GM12878 (cell line): ENCODE measurements at regions not wholly inside any gene's neighbourhood (a gene's known extent, or its start where the extent isn't known, plus 50 kb on each side); places are given as distances from the start of the nearest gene placed in this dataset.

Experiments used
- ATAC-seq: fragments of 200-7000 bp; cut with Tn5 transposase; 3 replicates; pipeline ENCODE4 v1.9.1; 2020; ENCODE audit warnings: mild to moderate bottlenecking, moderate library complexity
- BruUV-seq: library from RNA; stranded (reverse); fragments of 400-500 nt; replicated peaks from 2 replicates; lab custom pipeline; 2021; lab: Mats Ljungman, UMichigan
- CTCF ChIA-PET: fragments of 300-600 bp; sonication (Branson Sonifier 250); formaldehyde crosslinking; extraction: SDS; loops from one replicate; lab custom pipeline; 2021; ENCODE audit warnings: inconsistent platforms; lab: Yijun Ruan, JAX
- POLR2A ChIA-PET: fragments of 350-600 bp; formaldehyde crosslinking; extraction: SDS; loops from one replicate; lab custom pipeline; 2021; ENCODE audit warnings: inconsistent platforms; lab: Charles Lee
- RAD21 ChIA-PET: fragments of 300-600 bp; sonication (Branson Sonifier 250); formaldehyde crosslinking; loops from one replicate; lab custom pipeline; 2023; ENCODE audit warnings: antibody characterized with exemption; ENCODE audit not compliant: unreplicated experiment; lab: Charles Lee
- SMC1A ChIA-PET: fragments of 300-600 bp; sonication (Branson Sonifier 250); formaldehyde crosslinking; loops from one replicate; lab custom pipeline; 2023; ENCODE audit not compliant: unreplicated experiment, uncharacterized antibody; lab: Charles Lee
- DNase-seq: peaks from one replicate; pipeline ENCODE4 v3.0.0-alpha.2; 2011; ENCODE audit warnings: low read depth, low spot score
- FAIRE-seq: peaks from 3 replicates; lab custom pipeline; 2011; peaks lifted over from hg19 to GRCh38; lab: Jason Lieb, UNC
- H2AFZ ChIP-seq: 2 replicates; pipeline ENCODE4 v1.6.0; 2011; ENCODE audit warnings: low read depth, low read length, control low read depth; ENCODE audit not compliant: control insufficient read depth
- H3K27ac ChIP-seq: 2 replicates; pipeline ENCODE4 v1.5.1; 2011; ENCODE audit warnings: control low read depth; ENCODE audit not compliant: control insufficient read depth, insufficient read depth
- H3K27me3 ChIP-seq, 2 experiments: replicated peaks in 1 of 2; 2 replicates each; pipeline versions ENCODE4 v1.6.0 to v1.6.1; 2011; ENCODE audit warnings: low read length in 1 of 2; ENCODE audit not compliant: control insufficient read depth in 2 of 2, insufficient read depth in 2 of 2
- H3K36me3 ChIP-seq, 2 experiments: 2 replicates each; pipeline ENCODE4 v1.5.1; 2011; ENCODE audit warnings: low read length in 1 of 2; ENCODE audit not compliant: control insufficient read depth in 2 of 2, insufficient read depth in 2 of 2
- H3K4me1 ChIP-seq: 2 replicates; pipeline ENCODE4 v1.6.1; 2011; ENCODE audit warnings: mild to moderate bottlenecking, low read length, moderate library complexity, mixed read lengths; ENCODE audit not compliant: control insufficient read depth, insufficient read depth
- H3K4me2 ChIP-seq: 2 replicates; pipeline ENCODE4 v1.6.0; 2011; ENCODE audit warnings: control low read depth; ENCODE audit not compliant: control insufficient read depth, insufficient read depth
- H3K4me3 ChIP-seq: fragments of 200-600 bp; sonication (generic); 2 replicates; pipeline ENCODE4 v1.5.1; 2016
- H3K79me2 ChIP-seq: 2 replicates; pipeline ENCODE4 v1.6.0; 2011; ENCODE audit warnings: low read length; ENCODE audit not compliant: control insufficient read depth, insufficient read depth
- H3K9ac ChIP-seq: 2 replicates; pipeline ENCODE4 v1.8.0; 2011; ENCODE audit warnings: low read length, control low read depth, mixed read lengths; ENCODE audit not compliant: control insufficient read depth, insufficient read depth
- H3K9me3 ChIP-seq: replicated peaks from 3 replicates; pipeline ENCODE4 v1.5.1; 2011; ENCODE audit warnings: mild to moderate bottlenecking, low read length; ENCODE audit not compliant: control insufficient read depth, insufficient read depth
- H4K20me1 ChIP-seq: 2 replicates; pipeline ENCODE4 v1.6.0; 2011; ENCODE audit not compliant: control insufficient read depth, insufficient read depth
- CHD1 ChIP-seq: IDR thresholded peaks from 2 replicates; pipeline ENCODE4 v1.6.1; 2012; ENCODE audit warnings: low read depth, low read length, improper control_type of control experiment
- HDAC2 ChIP-seq: fragments of 200-600 bp; sonication (generic); IDR thresholded peaks from 2 replicates; pipeline ENCODE4 v1.6.1; 2017
- KLF5 ChIP-seq: fragments of 450-650 bp; IDR thresholded peaks from 2 replicates; pipeline ENCODE4 v1.6.1; 2014; ENCODE audit warnings: mild to moderate bottlenecking; ENCODE audit not compliant: partially characterized antibody
- MYB ChIP-seq: fragments of 150-350 bp; IDR thresholded peaks from 2 replicates; pipeline ENCODE4 v1.6.1; 2014; ENCODE audit warnings: mild to moderate bottlenecking, low read depth, low read length, borderline replicate concordance
- NBN ChIP-seq: fragments of 450-650 bp; IDR thresholded peaks from 2 replicates; pipeline ENCODE4 v1.6.1; 2016
- NFXL1 ChIP-seq: fragments of 450-650 bp; IDR thresholded peaks from 2 replicates; pipeline ENCODE4 v1.6.1; 2017; ENCODE audit warnings: antibody characterized with exemption, mild to moderate bottlenecking, borderline replicate concordance
- NR2F1 ChIP-seq: fragments of 450-650 bp; conservative IDR thresholded peaks from 2 replicates; pipeline ENCODE4 v1.6.1; 2017; ENCODE audit warnings: mild to moderate bottlenecking
- RAD51 ChIP-seq: fragments of 450-650 bp; IDR thresholded peaks from 2 replicates; pipeline ENCODE4 v1.6.1; 2016; ENCODE audit warnings: moderate library complexity, mild to moderate bottlenecking, inconsistent platforms
- RELA ChIP-seq: fragments of 450-650 bp; IDR thresholded peaks from 2 replicates; pipeline ENCODE4 v1.8.0; 2014; ENCODE audit warnings: borderline replicate concordance; ENCODE audit not compliant: partially characterized antibody
- SKIL ChIP-seq: fragments of 450-650 bp; IDR thresholded peaks from 2 replicates; pipeline ENCODE4 v1.6.1; 2017; ENCODE audit warnings: mild to moderate bottlenecking, low read depth, inconsistent platforms; ENCODE audit not compliant: poor library complexity, severe bottlenecking
- ZBTB33 ChIP-seq: fragments of 450-650 bp; IDR thresholded peaks from 2 replicates; pipeline ENCODE4 v1.6.1; 2017; ENCODE audit warnings: mild to moderate bottlenecking
- WGBS: methylation state at CpG from one replicate; pipeline ENCODE4 v1.1.6; 2016; ENCODE audit warnings: low lambda C conversion rate; ENCODE audit not compliant: insufficient replicate concordance, insufficient coverage; ENCODE audit errors: missing lambda C conversion rate; 5-methylcytosine and 5-hydroxymethylcytosine counted together
- in situ Hi-C: fragments of 300-500 bp; cut with MboI; formaldehyde crosslinking; loops from 9 replicates; pipeline ENCODE4 v1.14.3; 2018; ENCODE audit warnings: mixed read lengths
- intact Hi-C: fragments of 100-400 bp; cut with micrococcal nuclease; formaldehyde crosslinking; loops from one replicate; pipeline ENCODE4 v1.14.2; 2022; ENCODE audit not compliant: unreplicated experiment

- TF ChIP-seq SKIL (no peak), MYB (no peak), RAD51 (no peak), HDAC2 (no peak), NBN (no peak), RELA (no peak), NFXL1 (no peak)
These were observed 118.7 kb upstream of the UMPS start (continued) for GRCh38 chr3:124611520-124611919.

GRCh38 chr3:124615896-124616543 lies 114.2 kb upstream of the UMPS start:
- SMC1A ChIA-PET = interaction anchor here (0.6 to 10.2 kb wide), 7 partner anchors 12 to 73 kb away, joined by 3 to 80 read pairs (median 10); no protein-coding TSS in a partner anchor
- Histone ChIP-seq H3K9ac (no peak overlapping the region), H3K27ac (no peak overlapping the region)
- intact Hi-C loops = no loop called here
- POLR2A ChIA-PET = interaction anchor here (1.2 to 3.8 kb wide), 3 partner anchors 11 to 18 kb away, joined by 5 to 14 read pairs (median 7); no protein-coding TSS in a partner anchor
- TF ChIP-seq KLF5 (no peak), ZBTB33 (no peak), NR2F1 (0 out of 2 replicates have a peak, but pooled peaks have one; percentile 36), CHD1 (no peak)
- TF ChIP-seq, all 136 proteins: peak for 1
- ChIA-PET RAD21 (interaction anchor here (0.6 to 3.0 kb wide), 6 partner anchors 19 to 73 kb away, joined by 3 to 14 read pairs (median 4); no protein-coding TSS in a partner anchor), CTCF (interaction anchor here (1.0 kb wide), 1 partner anchor 19 kb away, joined by 3 read pairs; no protein-coding TSS in a partner anchor)
- no TSS peak for BruUV-seq
- FAIRE-seq (no peak), ATAC-seq (no peak), DNase-seq (no peak)
- Histone ChIP-seq H3K4me2 (no peak overlapping the region), H3K4me3 (no peak overlapping the region), H3K79me2 (no peaks in the 10 kb centered on the region), H3K36me3 (no peaks in the 10 kb centered on the region), H2AFZ (no peak overlapping the region), H3K27me3 (no peaks in the 10 kb centered on the region), H3K4me1 (peaks cover 11% of the 10 kb centered on the region), H4K20me1 (no peaks in the 10 kb centered on the region), H3K9me3 (no peaks in the 10 kb centered on the region)
- WGBS = 53% methylated on average over 1 of the region's 1 CpG
- in situ Hi-C loops = no loop called here
